ENCODE measurements at regions not wholly inside any gene's neighbourhood (a gene's known extent, or its start where the extent isn't known, plus 50 kb on each side); places are given as distances from the start of the nearest gene placed in this dataset.

DNA sequence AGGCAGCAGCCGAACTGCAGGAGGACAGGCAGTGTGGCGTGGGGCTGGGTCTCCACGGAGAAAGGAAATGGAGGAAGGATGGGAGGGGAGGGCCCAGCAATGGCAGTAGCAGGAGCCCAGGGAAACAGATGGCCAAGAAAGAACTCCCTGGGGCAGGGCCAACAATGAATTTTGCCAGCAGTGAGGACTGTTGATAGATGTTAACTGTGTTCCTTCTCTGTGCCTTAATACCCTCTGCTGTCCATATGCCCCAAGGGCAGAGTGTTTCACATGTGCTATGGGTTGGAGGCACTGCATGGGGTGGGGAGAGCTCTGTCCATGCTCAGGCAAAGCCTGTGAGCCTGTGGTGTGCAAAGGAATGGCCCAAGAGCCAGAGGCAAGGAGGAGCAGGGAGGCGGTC is 70.8 kb upstream of the POMGNT2 start:
- POLR2A ChIA-PET, result interaction anchor here (0.8 to 1.5 kb wide), 2 partner anchors 114 to 212 kb away, joined by 3 read pairs; no protein-coding TSS in a partner anchor
- Histone ChIP-seq H4K20me1 (replicated peaks; ENCODE audit: control insufficient read depth, extremely low read depth, insufficient read depth, low read length) (no peaks in the 10 kb centered on the region), H3K4me2 (ENCODE audit: insufficient read depth, low read length) (no peak overlapping the region), H3K27ac (ENCODE audit: insufficient read depth, low read depth, low read length) (no peak overlapping the region), H3K27me3 (ENCODE audit: control insufficient read depth in 2 of 2, insufficient read depth in 2 of 2, low read length in 2 of 2) (no peaks in the 10 kb centered on the region), H2AFZ (ENCODE audit: low read depth, low read length) (peak overlapping the region; percentile 50), H3K4me1 (ENCODE audit: control insufficient read depth, extremely low read depth, insufficient read depth, low read length) (peaks cover 42% of the 10 kb centered on the region), H3K9ac (replicated peaks; ENCODE audit: extremely low read depth, insufficient read depth, low read length) (no peak overlapping the region), H3K79me2 (ENCODE audit: control insufficient read depth, insufficient read depth, low read length) (no peaks in the 10 kb centered on the region), H3K9me1 (replicated peaks; ENCODE audit: control insufficient read depth, extremely low read depth, insufficient read depth, low read length) (no peaks in the 10 kb centered on the region), H3K4me3 (replicated peaks in 1 of 3; ENCODE audit: insufficient read depth in 1 of 3, low read depth in 1 of 3, low read length in 3 of 3) (no peak overlapping the region), H3K36me3 (ENCODE audit: control insufficient read depth in 2 of 2, extremely low read depth in 1 of 2, insufficient read depth in 2 of 2, low read length in 2 of 2) (no peaks in the 10 kb centered on the region), H3K9me3 (replicated peaks; ENCODE audit: control insufficient read depth, insufficient read depth, low read length) (no peaks in the 10 kb centered on the region)
- no peak for TF ChIP-seq POLR2A (IDR thresholded peaks at IDR 0.05; ENCODE audit: low read depth, low read length)
- no peak for TF ChIP-seq MYC (IDR thresholded peaks at IDR 0.05; ENCODE audit: low read depth, low read length)
- CTCF ChIA-PET, result interaction anchor here (1.2 to 3.3 kb wide), 3 partner anchors 13 to 21 kb away, joined by 3 to 22 read pairs (median 3); no protein-coding TSS in a partner anchor
- intact Hi-C loops (cut with micrococcal nuclease) (loop anchor here (5.0 kb wide), 1 partner anchor 321 kb away; no protein-coding TSS in a partner anchor), dilution Hi-C loops (cut with MboI; ENCODE audit: extremely low pct_ligation_motif_present, low sequenced_read_pairs) (loop anchor here (25.0 kb wide), 1 partner anchor 211 kb away; no protein-coding TSS in a partner anchor)
- DNase-seq (ENCODE audit: low read depth, low spot score) (peak; percentile 76), FAIRE-seq (peak; percentile 77)
- BruUV-seq (replicated peaks), result no TSS peak

- POLR2A ChIA-PET, result interaction anchor here (1.5 kb wide), 1 partner anchor 214 kb away, joined by 3 read pairs; no protein-coding TSS in a partner anchor
- H3K4me1 ChIP-seq (ENCODE audit: control insufficient read depth, extremely low read depth, insufficient read depth, low read length), result peaks cover 31% of the 10 kb centered on the region
- BruUV-seq (replicated peaks), result no TSS peak
- no peaks in the 10 kb centered on the region for H3K36me3 ChIP-seq (ENCODE audit: control insufficient read depth in 2 of 2, extremely low read depth in 1 of 2, insufficient read depth in 2 of 2, low read length in 2 of 2)
- no peaks in the 10 kb centered on the region for H3K27me3 ChIP-seq (ENCODE audit: control insufficient read depth in 2 of 2, insufficient read depth in 2 of 2, low read length in 2 of 2)
- TF ChIP-seq GATA2 (IDR thresholded peaks at IDR 0.05; ENCODE audit: insufficient read depth, insufficient read length, low read depth, low read length) (no peak), POLR2AphosphoS5 (IDR thresholded peaks at IDR 0.05; ENCODE audit: insufficient read depth, low read depth, low read length) (no peak), FOS (IDR thresholded peaks at IDR 0.05; ENCODE audit: borderline replicate concordance, insufficient read depth, low read length) (no peak), EZH2 (IDR thresholded peaks at IDR 0.05; ENCODE audit: borderline replicate concordance, low read depth, low read length, severe bottlenecking) (no peak), POLR2A (IDR thresholded peaks at IDR 0.05; ENCODE audit: low read depth, low read length) (no peak), CTCF (IDR thresholded peaks at IDR 0.05; ENCODE audit: extremely low read depth in 1 of 2, insufficient read depth in 1 of 2, low read depth in 1 of 2, low read length in 2 of 2) (no peak), MYC (IDR thresholded peaks at IDR 0.05; ENCODE audit: low read depth, low read length) (no peak), JUN (IDR thresholded peaks at IDR 0.05; ENCODE audit: borderline replicate concordance, insufficient read depth, insufficient read length, low read depth) (no peak)
- TF ChIP-seq, protein P1, sequence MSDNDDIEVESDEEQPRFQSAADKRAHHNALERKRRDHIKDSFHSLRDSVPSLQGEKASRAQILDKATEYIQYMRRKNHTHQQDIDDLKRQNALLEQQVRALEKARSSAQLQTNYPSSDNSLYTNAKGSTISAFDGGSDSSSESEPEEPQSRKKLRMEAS (IDR thresholded peaks at IDR 0.05; ENCODE audit: insufficient read depth, insufficient read length), result no peak
- H3K27ac ChIP-seq (ENCODE audit: insufficient read depth, low read depth, low read length), result no peak overlapping the region
- DNase-seq (ENCODE audit: low read depth, low spot score), result no peak
- no peak for FAIRE-seq
- H3K9me3 ChIP-seq (replicated peaks; ENCODE audit: control insufficient read depth, insufficient read depth, low read length), result no peaks in the 10 kb centered on the region
- no peaks in the 10 kb centered on the region for H3K9me1 ChIP-seq (replicated peaks; ENCODE audit: control insufficient read depth, extremely low read depth, insufficient read depth, low read length)
- H3K79me2 ChIP-seq (ENCODE audit: control insufficient read depth, insufficient read depth, low read length), result no peaks in the 10 kb centered on the region
- H4K20me1 ChIP-seq (replicated peaks; ENCODE audit: control insufficient read depth, extremely low read depth, insufficient read depth, low read length), result no peaks in the 10 kb centered on the region
- dilution Hi-C loops (cut with MboI; ENCODE audit: extremely low pct_ligation_motif_present, low sequenced_read_pairs), result loop anchor here (25.0 kb wide), 1 partner anchor 212 kb away; no protein-coding TSS in a partner anchor
- no peak overlapping the region for H3K9ac ChIP-seq (replicated peaks; ENCODE audit: extremely low read depth, insufficient read depth, low read length)
- CTCF ChIA-PET, result interaction anchor here (0.9 to 3.3 kb wide), 7 partner anchors 11 to 68 kb away, joined by 3 to 22 read pairs (median 3); no protein-coding TSS in a partner anchor
- no peak overlapping the region for H3K4me3 ChIP-seq (replicated peaks in 1 of 3; ENCODE audit: insufficient read depth in 1 of 3, low read depth in 1 of 3, low read length in 3 of 3)
- H2AFZ ChIP-seq (ENCODE audit: low read depth, low read length), result no peak overlapping the region
- intact Hi-C loops (cut with micrococcal nuclease), result loop anchor here (5.0 kb wide), 1 partner anchor 322 kb away; no protein-coding TSS in a partner anchor
- no peak overlapping the region for H3K4me2 ChIP-seq (ENCODE audit: insufficient read depth, low read length)
Measured at GRCh38 chr3:43175541-43175940, 69.7 kb upstream of the POMGNT2 start.
